Liver (tissue), 3 donors: ENCODE measurements at regions not wholly inside any gene's neighbourhood (a gene's known extent, or its start where the extent isn't known, plus 50 kb on each side); places are given as distances from the start of the nearest gene placed in this dataset.

Experiments
- EGR1 ChIP-seq, 2 donors: IDR thresholded peaks; 2 replicates each; pipeline ENCODE4 v1.6.1; 2016 to 2018; ENCODE audit warnings: antibody characterized with exemption in 2 of 2, low read depth in 2 of 2
- FOXA1 ChIP-seq: IDR thresholded peaks from 2 replicates; pipeline ENCODE4 v1.6.1; 2016; ENCODE audit warnings: antibody characterized with exemption
- GABPA ChIP-seq, 2 donors: IDR thresholded peaks in 1 of 2; conservative IDR thresholded peaks in 1 of 2; 2 replicates each; pipeline ENCODE4 v1.6.1; 2016; ENCODE audit warnings: antibody characterized with exemption in 2 of 2, mild to moderate bottlenecking in 1 of 2, moderate library complexity in 1 of 2
- JUND ChIP-seq, 2 donors: IDR thresholded peaks; 2 replicates each; pipeline ENCODE4 v1.6.1; 2016; ENCODE audit warnings: antibody characterized with exemption in 2 of 2
- RAD21 ChIP-seq, 2 donors: IDR thresholded peaks; 2 replicates each; pipeline ENCODE4 v1.6.1; 2016; ENCODE audit warnings: antibody characterized with exemption in 2 of 2, mild to moderate bottlenecking in 2 of 2
- RXRA ChIP-seq, 2 donors: IDR thresholded peaks; 2 replicates each; pipeline ENCODE4 v1.6.1; 2017 to 2018; ENCODE audit warnings: antibody characterized with exemption in 2 of 2, mild to moderate bottlenecking in 1 of 2
- SP1 ChIP-seq: IDR thresholded peaks from 2 replicates; pipeline ENCODE4 v1.6.1; 2018; ENCODE audit warnings: antibody characterized with exemption, mild to moderate bottlenecking
- TAF1 ChIP-seq: conservative IDR thresholded peaks from 2 replicates; pipeline ENCODE4 v1.6.1; 2016; ENCODE audit warnings: antibody characterized with exemption, mild to moderate bottlenecking
- YY1 ChIP-seq: IDR thresholded peaks from 2 replicates; pipeline ENCODE4 v1.6.1; 2016; ENCODE audit warnings: antibody characterized with exemption, mild to moderate bottlenecking
- TF ChIP-seq, protein P1 (sequence below): fragments of 150-350 bp; IDR thresholded peaks from 2 replicates; pipeline ENCODE4 v1.5.1; 2017; ENCODE audit warnings: improper control_type of control experiment, low read depth, low read length; ENCODE audit not compliant: missing input control
- TF ChIP-seq, protein P2 (sequence below): IDR thresholded peaks from 2 replicates; pipeline ENCODE4 v1.6.1; 2016; ENCODE audit warnings: antibody characterized with exemption
- TF ChIP-seq, protein P3 (sequence below): IDR thresholded peaks from 2 replicates; pipeline ENCODE4 v1.6.1; 2016; ENCODE audit warnings: antibody characterized with exemption, mild to moderate bottlenecking
- TF ChIP-seq, protein P4 (sequence below): IDR thresholded peaks from 2 replicates; pipeline ENCODE4 v1.6.1; 2016; ENCODE audit warnings: antibody characterized with exemption
- TF ChIP-seq, protein P5 (sequence below): IDR thresholded peaks from 2 replicates; pipeline ENCODE4 v1.6.1; 2016; ENCODE audit warnings: antibody characterized with exemption
- donor health status: healthy.
- donor health status: healthy.

DNA sequence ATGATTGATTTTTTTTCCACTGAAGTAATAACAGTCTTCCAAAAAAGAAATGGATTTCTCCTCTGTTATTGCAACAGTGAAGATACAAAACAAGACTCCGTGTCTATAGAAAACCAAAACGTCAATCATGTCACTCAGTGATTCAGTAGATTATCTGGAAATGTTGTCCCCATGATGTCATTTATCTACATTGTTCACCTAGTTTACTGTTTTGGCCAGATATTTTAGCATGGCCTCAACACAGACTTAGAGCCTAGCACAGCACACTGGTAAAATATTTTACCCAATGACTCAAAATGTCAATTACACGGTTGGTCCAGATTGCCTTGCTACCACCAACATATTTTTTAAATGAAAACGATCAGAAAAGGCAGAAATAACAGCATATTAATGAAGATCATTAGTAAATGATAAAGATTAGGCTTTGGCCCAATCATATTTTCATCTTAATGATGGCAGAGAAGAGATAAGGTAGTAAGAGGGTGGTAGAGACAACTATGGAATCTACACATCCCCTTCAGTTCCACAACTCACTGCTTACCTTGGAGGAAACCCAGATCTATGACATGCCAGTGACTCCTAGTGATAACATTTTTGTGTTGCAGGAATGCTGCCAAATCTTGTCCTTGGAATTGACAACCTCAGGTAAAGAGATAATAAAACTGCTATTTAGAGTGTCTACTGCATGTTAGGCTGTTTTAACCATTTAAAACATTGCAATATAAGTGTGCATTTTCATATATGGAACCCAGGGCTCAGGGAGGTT lies 347.7 kb upstream of the ARPP21 start:
- TF ChIP-seq TAF1 (no peak), RAD21 (IDR thresholded peaks at IDR 0.05) (no peak), RXRA (IDR thresholded peaks at IDR 0.05) (no peak), SP1 (no peak), YY1 (no peak), GABPA (IDR thresholded peaks at IDR 0.05 in 1 of 2, conservative IDR thresholded peaks at IDR 0.05 in 1 of 2) (no peak), JUND (IDR thresholded peaks at IDR 0.05) (no peak), EGR1 (IDR thresholded peaks at IDR 0.05; ENCODE audit: low read depth in 2 of 2) (no peak), FOXA1 (no peak)
- TF ChIP-seq, protein P1, sequence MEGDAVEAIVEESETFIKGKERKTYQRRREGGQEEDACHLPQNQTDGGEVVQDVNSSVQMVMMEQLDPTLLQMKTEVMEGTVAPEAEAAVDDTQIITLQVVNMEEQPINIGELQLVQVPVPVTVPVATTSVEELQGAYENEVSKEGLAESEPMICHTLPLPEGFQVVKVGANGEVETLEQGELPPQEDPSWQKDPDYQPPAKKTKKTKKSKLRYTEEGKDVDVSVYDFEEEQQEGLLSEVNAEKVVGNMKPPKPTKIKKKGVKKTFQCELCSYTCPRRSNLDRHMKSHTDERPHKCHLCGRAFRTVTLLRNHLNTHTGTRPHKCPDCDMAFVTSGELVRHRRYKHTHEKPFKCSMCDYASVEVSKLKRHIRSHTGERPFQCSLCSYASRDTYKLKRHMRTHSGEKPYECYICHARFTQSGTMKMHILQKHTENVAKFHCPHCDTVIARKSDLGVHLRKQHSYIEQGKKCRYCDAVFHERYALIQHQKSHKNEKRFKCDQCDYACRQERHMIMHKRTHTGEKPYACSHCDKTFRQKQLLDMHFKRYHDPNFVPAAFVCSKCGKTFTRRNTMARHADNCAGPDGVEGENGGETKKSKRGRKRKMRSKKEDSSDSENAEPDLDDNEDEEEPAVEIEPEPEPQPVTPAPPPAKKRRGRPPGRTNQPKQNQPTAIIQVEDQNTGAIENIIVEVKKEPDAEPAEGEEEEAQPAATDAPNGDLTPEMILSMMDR, result no peak
- TF ChIP-seq, protein P2, sequence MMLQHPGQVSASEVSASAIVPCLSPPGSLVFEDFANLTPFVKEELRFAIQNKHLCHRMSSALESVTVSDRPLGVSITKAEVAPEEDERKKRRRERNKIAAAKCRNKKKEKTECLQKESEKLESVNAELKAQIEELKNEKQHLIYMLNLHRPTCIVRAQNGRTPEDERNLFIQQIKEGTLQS, result no peak
- TF ChIP-seq, protein P3, sequence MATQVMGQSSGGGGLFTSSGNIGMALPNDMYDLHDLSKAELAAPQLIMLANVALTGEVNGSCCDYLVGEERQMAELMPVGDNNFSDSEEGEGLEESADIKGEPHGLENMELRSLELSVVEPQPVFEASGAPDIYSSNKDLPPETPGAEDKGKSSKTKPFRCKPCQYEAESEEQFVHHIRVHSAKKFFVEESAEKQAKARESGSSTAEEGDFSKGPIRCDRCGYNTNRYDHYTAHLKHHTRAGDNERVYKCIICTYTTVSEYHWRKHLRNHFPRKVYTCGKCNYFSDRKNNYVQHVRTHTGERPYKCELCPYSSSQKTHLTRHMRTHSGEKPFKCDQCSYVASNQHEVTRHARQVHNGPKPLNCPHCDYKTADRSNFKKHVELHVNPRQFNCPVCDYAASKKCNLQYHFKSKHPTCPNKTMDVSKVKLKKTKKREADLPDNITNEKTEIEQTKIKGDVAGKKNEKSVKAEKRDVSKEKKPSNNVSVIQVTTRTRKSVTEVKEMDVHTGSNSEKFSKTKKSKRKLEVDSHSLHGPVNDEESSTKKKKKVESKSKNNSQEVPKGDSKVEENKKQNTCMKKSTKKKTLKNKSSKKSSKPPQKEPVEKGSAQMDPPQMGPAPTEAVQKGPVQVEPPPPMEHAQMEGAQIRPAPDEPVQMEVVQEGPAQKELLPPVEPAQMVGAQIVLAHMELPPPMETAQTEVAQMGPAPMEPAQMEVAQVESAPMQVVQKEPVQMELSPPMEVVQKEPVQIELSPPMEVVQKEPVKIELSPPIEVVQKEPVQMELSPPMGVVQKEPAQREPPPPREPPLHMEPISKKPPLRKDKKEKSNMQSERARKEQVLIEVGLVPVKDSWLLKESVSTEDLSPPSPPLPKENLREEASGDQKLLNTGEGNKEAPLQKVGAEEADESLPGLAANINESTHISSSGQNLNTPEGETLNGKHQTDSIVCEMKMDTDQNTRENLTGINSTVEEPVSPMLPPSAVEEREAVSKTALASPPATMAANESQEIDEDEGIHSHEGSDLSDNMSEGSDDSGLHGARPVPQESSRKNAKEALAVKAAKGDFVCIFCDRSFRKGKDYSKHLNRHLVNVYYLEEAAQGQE, result no peak
- TF ChIP-seq, protein P4, sequence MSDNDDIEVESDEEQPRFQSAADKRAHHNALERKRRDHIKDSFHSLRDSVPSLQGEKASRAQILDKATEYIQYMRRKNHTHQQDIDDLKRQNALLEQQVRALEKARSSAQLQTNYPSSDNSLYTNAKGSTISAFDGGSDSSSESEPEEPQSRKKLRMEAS, result no peak
- TF ChIP-seq, protein P5, sequence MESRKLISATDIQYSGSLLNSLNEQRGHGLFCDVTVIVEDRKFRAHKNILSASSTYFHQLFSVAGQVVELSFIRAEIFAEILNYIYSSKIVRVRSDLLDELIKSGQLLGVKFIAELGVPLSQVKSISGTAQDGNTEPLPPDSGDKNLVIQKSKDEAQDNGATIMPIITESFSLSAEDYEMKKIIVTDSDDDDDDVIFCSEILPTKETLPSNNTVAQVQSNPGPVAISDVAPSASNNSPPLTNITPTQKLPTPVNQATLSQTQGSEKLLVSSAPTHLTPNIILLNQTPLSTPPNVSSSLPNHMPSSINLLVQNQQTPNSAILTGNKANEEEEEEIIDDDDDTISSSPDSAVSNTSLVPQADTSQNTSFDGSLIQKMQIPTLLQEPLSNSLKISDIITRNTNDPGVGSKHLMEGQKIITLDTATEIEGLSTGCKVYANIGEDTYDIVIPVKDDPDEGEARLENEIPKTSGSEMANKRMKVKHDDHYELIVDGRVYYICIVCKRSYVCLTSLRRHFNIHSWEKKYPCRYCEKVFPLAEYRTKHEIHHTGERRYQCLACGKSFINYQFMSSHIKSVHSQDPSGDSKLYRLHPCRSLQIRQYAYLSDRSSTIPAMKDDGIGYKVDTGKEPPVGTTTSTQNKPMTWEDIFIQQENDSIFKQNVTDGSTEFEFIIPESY, result no peak
